ENCODE measurements at regions not wholly inside any gene's neighbourhood (a gene's known extent, or its start where the extent isn't known, plus 50 kb on each side); places are given as distances from the start of the nearest gene placed in this dataset.

DNA sequence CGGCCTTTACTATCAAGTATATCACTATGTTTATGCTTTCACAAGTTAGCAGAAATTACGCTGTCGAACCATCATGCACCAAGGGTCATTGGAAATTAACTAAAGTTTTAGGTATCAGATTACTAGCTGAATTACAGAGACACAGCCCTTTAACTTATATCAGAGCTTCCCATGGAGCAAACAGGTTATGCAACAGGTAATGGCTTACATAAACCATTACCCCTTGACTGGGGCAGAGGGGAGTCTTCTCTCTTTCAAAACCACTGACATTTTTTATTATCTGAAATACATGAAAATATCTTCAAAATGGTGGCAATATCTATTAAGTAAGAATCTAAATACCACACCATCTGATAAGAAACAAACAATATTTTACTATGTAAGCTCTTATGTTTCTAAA lies 1692.9 kb upstream of the SLC10A2 start:
- Histone ChIP-seq H3K4me1 (ENCODE audit: control insufficient read depth, insufficient read depth, low read length) (no peaks in the 10 kb centered on the region), H3K9me3 (ENCODE audit: control insufficient read depth, insufficient read depth, low read length) (no peaks in the 10 kb centered on the region), H3K36me3 (ENCODE audit: control insufficient read depth, insufficient read depth, low read length) (no peaks in the 10 kb centered on the region), H3K27ac (ENCODE audit: low read length) (no peak overlapping the region), H3K4me3 (ENCODE audit: low read length) (no peak overlapping the region), H3K27me3 (ENCODE audit: control insufficient read depth, insufficient read depth, low read length) (no peaks in the 10 kb centered on the region)
- no peak for DNase-seq (ENCODE audit: low read depth, low spot score)
- WGBS (ENCODE audit: insufficient coverage, insufficient read length) = no CpG with 5 or more reads among the region's 3 CpGs

DNA sequence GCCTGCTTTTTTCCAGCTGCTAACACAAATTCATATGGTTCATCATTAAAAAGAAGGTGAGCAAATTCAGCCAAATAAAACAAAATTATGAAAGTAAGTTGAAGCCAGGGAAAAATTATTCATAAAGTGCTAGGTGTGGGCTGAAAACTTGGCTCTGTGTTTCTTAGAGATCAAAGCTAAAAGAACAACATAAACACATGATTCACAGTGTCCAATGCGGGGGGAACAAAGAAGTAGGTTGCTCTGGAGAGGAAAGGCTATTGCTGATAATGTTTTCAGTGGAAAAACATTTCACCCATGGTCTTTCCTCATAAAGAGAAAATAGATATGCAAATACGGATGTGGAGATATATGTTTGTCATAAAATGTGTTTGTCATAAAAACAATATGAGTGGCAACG lies 1691.5 kb upstream of the SLC10A2 start:
- WGBS (ENCODE audit: insufficient coverage, insufficient read length) = no CpG with 5 or more reads among the region's 3 CpGs
- no peak for DNase-seq (ENCODE audit: low read depth, low spot score)

DNA sequence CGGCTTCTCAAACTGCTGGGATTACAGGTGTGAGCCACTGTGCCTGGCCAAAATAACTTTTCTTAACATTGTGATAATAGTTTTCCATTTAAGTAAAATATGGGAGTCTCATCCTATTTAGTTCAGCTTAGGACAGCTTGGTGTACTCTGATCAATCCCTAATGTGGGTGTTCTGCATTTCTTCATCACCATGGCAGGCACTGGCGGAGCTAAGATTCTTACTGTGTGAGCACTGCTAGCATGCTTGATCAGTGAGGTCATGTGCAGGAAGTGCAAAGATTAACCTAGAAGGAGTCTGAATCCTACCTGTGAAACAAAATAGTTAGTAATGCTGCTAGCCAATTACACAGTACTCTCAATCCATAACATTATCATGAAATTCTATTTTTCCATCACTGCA lies 1684.2 kb upstream of the SLC10A2 start:
- no peak overlapping the region for H3K4me3 ChIP-seq (ENCODE audit: low read length)
- no peaks in the 10 kb centered on the region for H3K36me3 ChIP-seq (ENCODE audit: control insufficient read depth, insufficient read depth, low read length)
- H3K4me1 ChIP-seq (ENCODE audit: control insufficient read depth, insufficient read depth, low read length) = no peaks in the 10 kb centered on the region
- no peaks in the 10 kb centered on the region for H3K27me3 ChIP-seq (ENCODE audit: control insufficient read depth, insufficient read depth, low read length)
- WGBS (ENCODE audit: insufficient coverage, insufficient read length) = no CpG with 5 or more reads among the region's 2 CpGs
- no peaks in the 10 kb centered on the region for H3K9me3 ChIP-seq (ENCODE audit: control insufficient read depth, insufficient read depth, low read length)
- DNase-seq (ENCODE audit: low read depth, low spot score) = no peak
- H3K27ac ChIP-seq (ENCODE audit: low read length) = no peak overlapping the region

More for the DNA sequence above, 1691.5 kb upstream of the SLC10A2 start:
- Histone ChIP-seq H3K4me1 (ENCODE audit: control insufficient read depth, insufficient read depth, low read length) (no peaks in the 10 kb centered on the region), H3K36me3 (ENCODE audit: control insufficient read depth, insufficient read depth, low read length) (no peaks in the 10 kb centered on the region), H3K9me3 (ENCODE audit: control insufficient read depth, insufficient read depth, low read length) (no peaks in the 10 kb centered on the region), H3K27me3 (ENCODE audit: control insufficient read depth, insufficient read depth, low read length) (no peaks in the 10 kb centered on the region), H3K4me3 (ENCODE audit: low read length) (no peak overlapping the region), H3K27ac (ENCODE audit: low read length) (no peak overlapping the region)

DNA sequence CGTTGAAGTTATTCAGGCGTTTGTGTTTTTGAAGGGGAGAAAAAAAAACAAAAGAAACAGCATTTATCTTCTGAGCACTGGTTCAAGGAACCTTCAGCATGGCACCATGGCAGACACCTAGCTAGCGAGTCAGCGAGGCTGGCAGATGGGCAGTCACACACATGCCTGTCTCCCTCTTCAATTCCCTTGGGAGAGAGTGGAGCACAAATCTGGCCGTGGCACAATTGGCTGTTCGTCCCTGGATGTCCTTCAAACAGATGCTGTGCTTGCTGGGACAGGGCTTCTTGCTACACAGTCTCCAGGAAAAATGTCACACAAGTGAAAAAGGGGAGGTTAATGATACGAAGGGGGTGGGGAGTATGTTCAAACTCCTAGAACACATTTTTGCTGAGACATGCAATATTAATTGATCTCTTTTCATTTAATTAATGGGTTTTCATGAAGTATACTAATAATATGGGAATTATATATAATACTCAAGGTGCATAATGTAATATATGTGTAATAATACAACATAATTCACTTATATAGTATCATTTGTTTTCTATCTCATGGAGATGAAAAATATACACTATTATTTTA lies 1674.5 kb upstream of the SLC10A2 start:
- no peaks in the 10 kb centered on the region for H3K4me1 ChIP-seq (ENCODE audit: control insufficient read depth, insufficient read depth, low read length)
- no peak overlapping the region for H3K4me3 ChIP-seq (ENCODE audit: low read length)
- WGBS (ENCODE audit: insufficient coverage, insufficient read length) = no CpG with 5 or more reads among the region's 7 CpGs
- H3K27me3 ChIP-seq (ENCODE audit: control insufficient read depth, insufficient read depth, low read length) = no peaks in the 10 kb centered on the region
- H3K27ac ChIP-seq (ENCODE audit: low read length) = no peak overlapping the region
- no peak for DNase-seq (ENCODE audit: low read depth, low spot score)
- H3K36me3 ChIP-seq (ENCODE audit: control insufficient read depth, insufficient read depth, low read length) = no peaks in the 10 kb centered on the region
- no peaks in the 10 kb centered on the region for H3K9me3 ChIP-seq (ENCODE audit: control insufficient read depth, insufficient read depth, low read length)

DNA sequence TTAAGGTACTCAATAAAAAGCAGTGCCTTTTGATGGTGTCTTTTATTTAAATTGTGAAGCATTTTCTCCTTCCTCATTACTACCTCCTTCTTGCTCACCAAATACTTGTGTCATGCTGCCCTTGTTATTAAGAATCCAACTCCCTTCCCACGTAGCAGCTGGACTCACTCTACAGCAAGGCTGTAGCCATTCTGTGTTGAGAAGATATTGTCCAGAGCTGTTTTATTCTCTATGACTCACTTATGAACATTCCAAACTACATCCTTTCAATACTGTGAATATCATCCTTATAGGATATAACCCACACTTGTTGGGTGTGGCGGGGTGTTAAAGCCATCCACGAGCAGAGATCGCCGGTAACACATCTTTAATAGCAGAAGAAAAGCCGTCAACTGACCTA lies 1671.5 kb upstream of the SLC10A2 start:
- Histone ChIP-seq H3K27me3 (ENCODE audit: control insufficient read depth, insufficient read depth, low read length) (no peaks in the 10 kb centered on the region), H3K27ac (ENCODE audit: low read length) (no peak overlapping the region), H3K4me1 (ENCODE audit: control insufficient read depth, insufficient read depth, low read length) (no peaks in the 10 kb centered on the region), H3K4me3 (ENCODE audit: low read length) (no peak overlapping the region), H3K9me3 (ENCODE audit: control insufficient read depth, insufficient read depth, low read length) (no peaks in the 10 kb centered on the region), H3K36me3 (ENCODE audit: control insufficient read depth, insufficient read depth, low read length) (no peaks in the 10 kb centered on the region)
- DNase-seq (ENCODE audit: low read depth, low spot score) = no peak
- WGBS (ENCODE audit: insufficient coverage, insufficient read length) = no CpG with 5 or more reads among the region's 6 CpGs

DNA sequence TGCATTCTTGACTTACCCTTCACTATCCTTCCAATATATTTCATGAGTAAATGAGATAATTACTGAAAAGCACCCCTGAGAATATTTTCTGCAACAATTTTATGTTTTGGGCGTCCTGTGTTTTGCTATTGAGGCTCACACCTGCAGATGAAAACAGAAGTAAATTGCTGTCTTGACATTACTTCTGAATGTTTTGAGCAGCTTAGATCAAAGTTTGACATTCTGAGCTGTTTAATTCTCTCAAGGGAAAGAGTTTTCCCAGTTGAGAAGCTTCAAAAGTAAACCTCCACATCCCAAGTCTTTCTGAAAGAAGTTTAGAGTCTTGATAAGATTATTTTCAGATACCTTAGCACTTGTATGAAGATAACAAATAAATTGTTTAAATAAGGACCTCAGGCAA lies 1667.2 kb upstream of the SLC10A2 start:
- no peak for DNase-seq (ENCODE audit: low read depth, low spot score)
- Histone ChIP-seq H3K4me3 (ENCODE audit: low read length) (no peak overlapping the region), H3K27me3 (ENCODE audit: control insufficient read depth, insufficient read depth, low read length) (no peaks in the 10 kb centered on the region), H3K36me3 (ENCODE audit: control insufficient read depth, insufficient read depth, low read length) (no peaks in the 10 kb centered on the region), H3K27ac (ENCODE audit: low read length) (no peak overlapping the region), H3K9me3 (ENCODE audit: control insufficient read depth, insufficient read depth, low read length) (no peaks in the 10 kb centered on the region), H3K4me1 (ENCODE audit: control insufficient read depth, insufficient read depth, low read length) (no peaks in the 10 kb centered on the region)
- no CpG with 5 or more reads among the region's 1 CpG for WGBS (ENCODE audit: insufficient coverage, insufficient read length)

DNA sequence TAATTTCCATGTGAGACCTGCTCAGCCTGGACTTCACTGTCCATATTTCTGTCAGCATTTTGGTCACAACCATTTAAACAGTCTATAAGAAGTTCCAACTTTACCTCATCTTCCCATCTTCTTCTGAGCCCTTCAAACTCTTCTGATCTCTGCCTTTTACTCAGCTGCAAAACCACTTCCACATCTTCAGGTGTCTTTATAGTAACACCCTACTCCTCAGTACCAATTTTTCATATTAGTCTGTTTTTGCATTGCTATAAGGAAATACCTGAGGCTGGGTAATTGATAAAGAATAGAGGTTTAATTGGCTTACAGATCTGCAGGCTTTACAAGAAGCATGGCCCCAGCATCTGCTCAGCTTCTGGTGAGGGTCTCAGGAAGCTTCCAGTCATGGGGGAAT lies 1648.9 kb upstream of the SLC10A2 start:
- H3K4me1 ChIP-seq (ENCODE audit: control insufficient read depth, insufficient read depth, low read length) = no peaks in the 10 kb centered on the region
- H3K4me3 ChIP-seq (ENCODE audit: low read length) = no peak overlapping the region
- no peaks in the 10 kb centered on the region for H3K9me3 ChIP-seq (ENCODE audit: control insufficient read depth, insufficient read depth, low read length)
- no peak overlapping the region for H3K27ac ChIP-seq (ENCODE audit: low read length)
- no peaks in the 10 kb centered on the region for H3K36me3 ChIP-seq (ENCODE audit: control insufficient read depth, insufficient read depth, low read length)
- H3K27me3 ChIP-seq (ENCODE audit: control insufficient read depth, insufficient read depth, low read length) = no peaks in the 10 kb centered on the region
- DNase-seq (ENCODE audit: low read depth, low spot score) = no peak

DNA sequence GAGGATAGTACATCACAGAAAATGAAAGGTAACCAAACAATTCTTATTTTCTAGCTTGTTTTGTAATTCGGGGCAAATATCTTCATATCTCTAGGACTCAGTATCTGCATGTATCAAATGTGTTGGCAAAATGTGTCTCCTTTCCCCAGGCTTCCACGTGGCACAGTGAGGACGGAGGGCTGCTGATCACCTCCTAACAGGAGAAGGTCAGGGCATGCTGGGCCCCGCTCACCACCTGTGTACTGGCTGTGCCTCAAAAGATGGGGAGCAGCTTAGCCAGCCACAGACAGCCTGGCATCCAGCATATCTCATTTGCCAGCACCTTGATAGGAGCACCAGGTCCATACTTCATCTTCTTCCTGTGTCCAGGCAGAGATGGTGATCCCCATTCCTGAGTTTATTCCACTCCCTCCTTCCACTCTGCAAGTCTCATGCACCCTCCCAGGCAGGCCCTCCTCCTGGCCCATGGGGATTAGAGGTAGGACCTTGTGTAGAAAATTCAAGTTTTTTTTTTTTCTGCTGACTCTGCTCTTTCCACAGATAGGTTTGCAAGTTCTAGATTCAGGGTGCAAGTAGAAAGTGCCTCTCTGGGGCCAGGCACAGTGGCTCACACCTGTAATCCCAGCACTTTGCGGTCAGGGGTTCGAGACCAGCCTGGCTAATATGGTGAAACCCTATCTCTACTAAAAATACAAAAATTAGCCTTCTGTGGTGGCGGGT lies 1639.0 kb upstream of the SLC10A2 start:
- H3K36me3 ChIP-seq (ENCODE audit: control insufficient read depth, insufficient read depth, low read length) = no peaks in the 10 kb centered on the region

DNA sequence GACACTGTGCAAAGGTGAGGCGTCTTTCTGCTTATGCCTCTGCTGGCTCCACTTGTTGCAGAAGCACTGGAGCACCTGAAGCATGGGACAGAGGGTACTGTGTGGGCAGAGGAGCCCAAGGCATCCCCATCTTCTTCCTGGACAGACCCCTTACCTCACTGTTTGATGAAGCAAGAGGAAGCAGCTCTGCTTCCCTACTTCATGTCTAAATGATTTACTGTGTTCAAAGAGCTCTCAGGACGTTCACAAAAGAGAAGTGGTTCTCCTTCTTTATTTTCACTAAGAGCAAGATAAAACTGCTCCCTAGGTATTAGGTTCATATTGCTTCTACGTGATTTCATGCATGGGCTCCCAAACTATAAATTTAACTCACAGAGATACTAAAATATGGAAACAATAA lies 1635.4 kb upstream of the SLC10A2 start:
- no CpG with 5 or more reads among the region's 3 CpGs for WGBS (ENCODE audit: insufficient coverage, insufficient read length)
- no peaks in the 10 kb centered on the region for H3K9me3 ChIP-seq (ENCODE audit: control insufficient read depth, insufficient read depth, low read length)
- no peak for DNase-seq (ENCODE audit: low read depth, low spot score)

More for the DNA sequence above, 1639.0 kb upstream of the SLC10A2 start:
- no peaks in the 10 kb centered on the region for H3K9me3 ChIP-seq (ENCODE audit: control insufficient read depth, insufficient read depth, low read length)
- H3K4me3 ChIP-seq (ENCODE audit: low read length) = no peak overlapping the region
- no peak overlapping the region for H3K27ac ChIP-seq (ENCODE audit: low read length)
- no peak for DNase-seq (ENCODE audit: low read depth, low spot score)
- H3K4me1 ChIP-seq (ENCODE audit: control insufficient read depth, insufficient read depth, low read length) = no peaks in the 10 kb centered on the region
- no CpG with 5 or more reads among the region's 7 CpGs for WGBS (ENCODE audit: insufficient coverage, insufficient read length)
- no peaks in the 10 kb centered on the region for H3K27me3 ChIP-seq (ENCODE audit: control insufficient read depth, insufficient read depth, low read length)

DNA sequence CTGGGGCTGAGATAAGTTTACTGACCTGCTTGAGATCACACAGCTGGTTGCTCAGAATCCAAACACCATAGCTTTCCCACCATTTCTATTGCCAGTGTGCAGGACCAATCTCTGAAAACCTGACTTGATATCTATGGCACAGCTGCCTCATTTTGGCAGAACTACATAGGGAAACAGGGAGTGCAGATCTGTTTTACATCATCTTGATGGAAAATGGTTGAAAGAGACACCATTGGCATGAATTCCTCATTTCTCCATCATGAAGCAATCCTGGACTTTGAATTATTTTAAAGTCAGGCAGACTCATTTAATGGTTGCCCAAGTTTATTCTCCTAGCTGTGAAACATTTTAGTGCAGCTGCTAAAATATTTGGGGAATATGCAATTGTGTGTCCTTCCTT lies 1628.2 kb upstream of the SLC10A2 start:
- H3K4me3 ChIP-seq (ENCODE audit: low read length) = no peak overlapping the region
- no peaks in the 10 kb centered on the region for H3K27me3 ChIP-seq (ENCODE audit: control insufficient read depth, insufficient read depth, low read length)
- H3K4me1 ChIP-seq (ENCODE audit: control insufficient read depth, insufficient read depth, low read length) = no peaks in the 10 kb centered on the region
- H3K27ac ChIP-seq (ENCODE audit: low read length) = no peak overlapping the region
- no peaks in the 10 kb centered on the region for H3K9me3 ChIP-seq (ENCODE audit: control insufficient read depth, insufficient read depth, low read length)
- no peak for DNase-seq (ENCODE audit: low read depth, low spot score)
- H3K36me3 ChIP-seq (ENCODE audit: control insufficient read depth, insufficient read depth, low read length) = no peaks in the 10 kb centered on the region

More for the DNA sequence above, 1635.4 kb upstream of the SLC10A2 start:
- Histone ChIP-seq H3K4me3 (ENCODE audit: low read length) (no peak overlapping the region), H3K27ac (ENCODE audit: low read length) (no peak overlapping the region), H3K36me3 (ENCODE audit: control insufficient read depth, insufficient read depth, low read length) (no peaks in the 10 kb centered on the region), H3K4me1 (ENCODE audit: control insufficient read depth, insufficient read depth, low read length) (no peaks in the 10 kb centered on the region), H3K27me3 (ENCODE audit: control insufficient read depth, insufficient read depth, low read length) (no peaks in the 10 kb centered on the region)

DNA sequence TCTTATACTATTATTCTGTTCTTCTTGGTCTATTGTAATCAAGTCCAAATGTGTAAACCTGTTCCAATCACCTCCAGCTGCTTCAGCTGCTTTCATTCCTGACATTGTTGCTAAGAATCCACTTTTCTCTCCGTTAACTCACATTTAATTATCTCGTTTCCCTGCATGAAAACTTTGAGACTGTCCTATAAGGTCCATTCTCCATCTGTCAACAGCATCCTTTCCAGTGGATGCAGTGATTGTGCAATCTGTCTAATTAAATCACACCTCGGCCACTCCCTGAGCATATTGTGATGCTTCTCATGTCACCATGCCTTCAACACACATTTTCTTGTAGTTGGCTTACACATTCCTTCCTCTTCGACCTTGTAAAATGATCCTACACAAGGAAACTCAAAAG lies 1626.9 kb upstream of the SLC10A2 start:
- H3K4me1 ChIP-seq (ENCODE audit: control insufficient read depth, insufficient read depth, low read length) = no peaks in the 10 kb centered on the region
- no peak overlapping the region for H3K4me3 ChIP-seq (ENCODE audit: low read length)
- DNase-seq (ENCODE audit: low read depth, low spot score) = no peak
- WGBS (ENCODE audit: insufficient coverage, insufficient read length) = no CpG with 5 or more reads among the region's 4 CpGs
- H3K27ac ChIP-seq (ENCODE audit: low read length) = no peak overlapping the region
- H3K9me3 ChIP-seq (ENCODE audit: control insufficient read depth, insufficient read depth, low read length) = no peaks in the 10 kb centered on the region
- H3K27me3 ChIP-seq (ENCODE audit: control insufficient read depth, insufficient read depth, low read length) = no peaks in the 10 kb centered on the region
- H3K36me3 ChIP-seq (ENCODE audit: control insufficient read depth, insufficient read depth, low read length) = no peaks in the 10 kb centered on the region

Measured in iPS DF 6.9 (cell line).